Right renal pelvis (tissue), 4 donors: ENCODE measurements at regions not wholly inside any gene's neighbourhood (a gene's known extent, or its start where the extent isn't known, plus 50 kb on each side); places are given as distances from the start of the nearest gene placed in this dataset.
"Not testable (repeated sequence)": the region's sequence is repeated elsewhere in the genome, so short reads cannot be mapped to it uniquely, and the experiment has no call there.

Source experiments
- DNase-seq, 4 donors: peaks; one replicate each; pipeline ENCODE4 v3.0.0-alpha.2; 2013; ENCODE audit warnings: low read depth in 4 of 4, low spot score in 3 of 4, missing footprints in 1 of 4

- no peak for DNase-seq
Measured at GRCh38 chr4:184282895-184283654, 65.4 kb upstream of the ENPP6 start.

GRCh38 chr4:184282251-184282713, 64.6 kb upstream of the ENPP6 start:
- no peak for DNase-seq

GRCh38 chr4:184281231-184282139, 63.8 kb upstream of the ENPP6 start:
- no peak for DNase-seq

GRCh38 chr4:184280591-184281071, 63.0 kb upstream of the ENPP6 start:
- DNase-seq, result no peak

GRCh38 chr4:184280137-184280536, 62.5 kb upstream of the ENPP6 start:
- DNase-seq, result no peak

GRCh38 chr4:184279496-184280061, 61.9 kb upstream of the ENPP6 start:
- no peak for DNase-seq

- DNase-seq, result not testable (repeated sequence)
Measured at GRCh38 chr4:184277769-184278168, 60.1 kb upstream of the ENPP6 start.

GRCh38 chr4:184277010-184277409, 59.3 kb upstream of the ENPP6 start:
- DNase-seq, result not testable (repeated sequence)

GRCh38 chr4:184276346-184276745, 58.7 kb upstream of the ENPP6 start:
- DNase-seq, result not testable (repeated sequence)

- DNase-seq, result no peak
Measured at GRCh38 chr4:184275766-184276165, 58.1 kb upstream of the ENPP6 start.

- no peak for DNase-seq
Measured at GRCh38 chr4:184274286-184274951, 56.7 kb upstream of the ENPP6 start.

GRCh38 chr4:184273166-184274147, 55.8 kb upstream of the ENPP6 start:
- DNase-seq, result no peak

GRCh38 chr4:184270808-184271413, 53.2 kb upstream of the ENPP6 start:
- no peak for DNase-seq

GRCh38 chr4:184269879-184270430, 52.3 kb upstream of the ENPP6 start:
- no peak for DNase-seq

- no peak for DNase-seq
Measured at GRCh38 chr4:184268584-184269160, 51.0 kb upstream of the ENPP6 start.

- no peak for DNase-seq
Measured at GRCh38 chr4:184267673-184268583, 50.3 kb upstream of the ENPP6 start.
